ENCODE measurements at regions not wholly inside any gene's neighbourhood (a gene's known extent, or its start where the extent isn't known, plus 50 kb on each side); places are given as distances from the start of the nearest gene placed in this dataset.

DNA sequence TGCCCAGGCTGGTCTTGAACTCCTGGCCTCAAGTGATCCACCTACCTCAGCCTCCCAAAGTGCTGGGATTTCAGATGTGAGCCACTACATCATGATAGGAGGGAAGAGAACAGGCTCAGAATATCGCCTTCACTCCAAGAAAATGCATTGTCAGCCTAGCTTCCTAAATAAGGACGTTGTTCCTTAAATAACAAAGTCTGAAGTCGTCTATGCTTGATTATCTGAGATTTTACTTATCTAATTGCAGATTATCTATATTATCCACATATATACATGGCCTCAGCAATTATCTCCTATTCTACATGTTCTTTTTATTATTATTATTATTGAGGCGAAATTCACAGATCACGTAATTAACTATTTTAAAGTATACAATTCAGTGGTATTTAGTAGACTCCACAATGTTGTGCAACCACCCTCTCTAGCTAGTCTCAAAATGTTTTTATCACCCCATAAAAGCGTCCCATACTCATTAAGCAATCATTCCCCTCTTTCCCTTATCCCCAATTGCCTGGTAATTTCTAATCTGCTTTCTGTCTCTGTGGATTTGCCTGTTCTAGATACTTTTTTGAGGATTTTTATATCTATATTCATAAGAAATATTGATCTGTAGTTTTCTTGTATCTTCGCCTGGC lies 95.1 kb upstream of the RFX8 start:
- TF ChIP-seq, protein P1, sequence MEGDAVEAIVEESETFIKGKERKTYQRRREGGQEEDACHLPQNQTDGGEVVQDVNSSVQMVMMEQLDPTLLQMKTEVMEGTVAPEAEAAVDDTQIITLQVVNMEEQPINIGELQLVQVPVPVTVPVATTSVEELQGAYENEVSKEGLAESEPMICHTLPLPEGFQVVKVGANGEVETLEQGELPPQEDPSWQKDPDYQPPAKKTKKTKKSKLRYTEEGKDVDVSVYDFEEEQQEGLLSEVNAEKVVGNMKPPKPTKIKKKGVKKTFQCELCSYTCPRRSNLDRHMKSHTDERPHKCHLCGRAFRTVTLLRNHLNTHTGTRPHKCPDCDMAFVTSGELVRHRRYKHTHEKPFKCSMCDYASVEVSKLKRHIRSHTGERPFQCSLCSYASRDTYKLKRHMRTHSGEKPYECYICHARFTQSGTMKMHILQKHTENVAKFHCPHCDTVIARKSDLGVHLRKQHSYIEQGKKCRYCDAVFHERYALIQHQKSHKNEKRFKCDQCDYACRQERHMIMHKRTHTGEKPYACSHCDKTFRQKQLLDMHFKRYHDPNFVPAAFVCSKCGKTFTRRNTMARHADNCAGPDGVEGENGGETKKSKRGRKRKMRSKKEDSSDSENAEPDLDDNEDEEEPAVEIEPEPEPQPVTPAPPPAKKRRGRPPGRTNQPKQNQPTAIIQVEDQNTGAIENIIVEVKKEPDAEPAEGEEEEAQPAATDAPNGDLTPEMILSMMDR (IDR thresholded peaks at IDR 0.05; ENCODE audit: poor library complexity), result no peak
- TF ChIP-seq EZH2 (IDR thresholded peaks at IDR 0.05; ENCODE audit: borderline replicate concordance), result no peak
